Panc1 (cell line): ENCODE measurements at regions not wholly inside any gene's neighbourhood (a gene's known extent, or its start where the extent isn't known, plus 50 kb on each side); places are given as distances from the start of the nearest gene placed in this dataset.

ENCODE experiments used
- POLR2AphosphoS5 ChIP-seq: IDR thresholded peaks from 2 replicates; pipeline ENCODE4 v1.6.1; 2012; ENCODE audit warnings: mild to moderate bottlenecking, low read depth, low read length, moderate library complexity
- SIN3A ChIP-seq: IDR thresholded peaks from 2 replicates; pipeline ENCODE4 v1.6.1; 2012; ENCODE audit warnings: low read depth, mild to moderate bottlenecking, low read length, moderate library complexity, borderline replicate concordance; ENCODE audit not compliant: insufficient read depth
- TCF7L2 ChIP-seq: IDR thresholded peaks from 2 replicates; pipeline ENCODE4 v1.6.1; 2011; ENCODE audit warnings: mild to moderate bottlenecking, low read depth, low read length, inconsistent platforms
- TF ChIP-seq, protein P1 (sequence below): fragments of 450-650 bp; IDR thresholded peaks from 2 replicates; pipeline ENCODE4 v1.5.1; 2017; ENCODE audit warnings: mild to moderate bottlenecking
- TF ChIP-seq, protein P2 (sequence below), 2 experiments: IDR thresholded peaks; 2 replicates each; pipeline ENCODE4 v1.6.1; 2011 to 2012; ENCODE audit warnings: low read depth in 2 of 2, control low read depth in 1 of 2, low read length in 1 of 2, mild to moderate bottlenecking in 1 of 2, moderate library complexity in 1 of 2; ENCODE audit not compliant: insufficient read depth in 1 of 2

DNA sequence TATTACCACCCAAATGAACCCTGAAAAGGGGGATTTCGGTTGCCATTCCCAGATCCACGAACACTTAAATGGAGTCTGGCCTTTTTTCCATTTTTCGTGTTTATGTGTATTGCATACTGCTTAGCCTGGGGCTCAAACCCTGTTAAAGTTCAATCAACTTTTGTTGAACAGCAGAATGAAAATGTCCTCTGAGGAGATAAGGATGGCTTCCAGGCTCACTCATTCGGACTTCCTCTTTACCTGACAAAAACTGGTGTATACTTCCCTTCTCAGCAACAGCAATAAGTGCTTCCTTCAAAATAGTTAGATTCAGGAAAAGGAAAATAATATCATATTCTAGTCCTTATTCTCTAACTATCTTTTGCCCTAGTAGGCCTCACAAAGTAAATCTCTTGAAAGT lies 61.1 kb upstream of the ARID5B start:
- TF ChIP-seq, protein P1, sequence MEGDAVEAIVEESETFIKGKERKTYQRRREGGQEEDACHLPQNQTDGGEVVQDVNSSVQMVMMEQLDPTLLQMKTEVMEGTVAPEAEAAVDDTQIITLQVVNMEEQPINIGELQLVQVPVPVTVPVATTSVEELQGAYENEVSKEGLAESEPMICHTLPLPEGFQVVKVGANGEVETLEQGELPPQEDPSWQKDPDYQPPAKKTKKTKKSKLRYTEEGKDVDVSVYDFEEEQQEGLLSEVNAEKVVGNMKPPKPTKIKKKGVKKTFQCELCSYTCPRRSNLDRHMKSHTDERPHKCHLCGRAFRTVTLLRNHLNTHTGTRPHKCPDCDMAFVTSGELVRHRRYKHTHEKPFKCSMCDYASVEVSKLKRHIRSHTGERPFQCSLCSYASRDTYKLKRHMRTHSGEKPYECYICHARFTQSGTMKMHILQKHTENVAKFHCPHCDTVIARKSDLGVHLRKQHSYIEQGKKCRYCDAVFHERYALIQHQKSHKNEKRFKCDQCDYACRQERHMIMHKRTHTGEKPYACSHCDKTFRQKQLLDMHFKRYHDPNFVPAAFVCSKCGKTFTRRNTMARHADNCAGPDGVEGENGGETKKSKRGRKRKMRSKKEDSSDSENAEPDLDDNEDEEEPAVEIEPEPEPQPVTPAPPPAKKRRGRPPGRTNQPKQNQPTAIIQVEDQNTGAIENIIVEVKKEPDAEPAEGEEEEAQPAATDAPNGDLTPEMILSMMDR: no peak
- TF ChIP-seq TCF7L2 (no peak), SIN3A (no peak), POLR2AphosphoS5 (no peak)
- TF ChIP-seq, protein P2, sequence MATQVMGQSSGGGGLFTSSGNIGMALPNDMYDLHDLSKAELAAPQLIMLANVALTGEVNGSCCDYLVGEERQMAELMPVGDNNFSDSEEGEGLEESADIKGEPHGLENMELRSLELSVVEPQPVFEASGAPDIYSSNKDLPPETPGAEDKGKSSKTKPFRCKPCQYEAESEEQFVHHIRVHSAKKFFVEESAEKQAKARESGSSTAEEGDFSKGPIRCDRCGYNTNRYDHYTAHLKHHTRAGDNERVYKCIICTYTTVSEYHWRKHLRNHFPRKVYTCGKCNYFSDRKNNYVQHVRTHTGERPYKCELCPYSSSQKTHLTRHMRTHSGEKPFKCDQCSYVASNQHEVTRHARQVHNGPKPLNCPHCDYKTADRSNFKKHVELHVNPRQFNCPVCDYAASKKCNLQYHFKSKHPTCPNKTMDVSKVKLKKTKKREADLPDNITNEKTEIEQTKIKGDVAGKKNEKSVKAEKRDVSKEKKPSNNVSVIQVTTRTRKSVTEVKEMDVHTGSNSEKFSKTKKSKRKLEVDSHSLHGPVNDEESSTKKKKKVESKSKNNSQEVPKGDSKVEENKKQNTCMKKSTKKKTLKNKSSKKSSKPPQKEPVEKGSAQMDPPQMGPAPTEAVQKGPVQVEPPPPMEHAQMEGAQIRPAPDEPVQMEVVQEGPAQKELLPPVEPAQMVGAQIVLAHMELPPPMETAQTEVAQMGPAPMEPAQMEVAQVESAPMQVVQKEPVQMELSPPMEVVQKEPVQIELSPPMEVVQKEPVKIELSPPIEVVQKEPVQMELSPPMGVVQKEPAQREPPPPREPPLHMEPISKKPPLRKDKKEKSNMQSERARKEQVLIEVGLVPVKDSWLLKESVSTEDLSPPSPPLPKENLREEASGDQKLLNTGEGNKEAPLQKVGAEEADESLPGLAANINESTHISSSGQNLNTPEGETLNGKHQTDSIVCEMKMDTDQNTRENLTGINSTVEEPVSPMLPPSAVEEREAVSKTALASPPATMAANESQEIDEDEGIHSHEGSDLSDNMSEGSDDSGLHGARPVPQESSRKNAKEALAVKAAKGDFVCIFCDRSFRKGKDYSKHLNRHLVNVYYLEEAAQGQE (IDR thresholded peaks at IDR 0.05; ENCODE audit: insufficient read depth in 1 of 2, low read depth in 2 of 2, low read length in 1 of 2): no peak
